ENCODE measurements at regions not wholly inside any gene's neighbourhood (a gene's known extent, or its start where the extent isn't known, plus 50 kb on each side); places are given as distances from the start of the nearest gene placed in this dataset.

GRCh38 chr3:66671291-66671690 lies 170.5 kb upstream of the LRIG1 start:
- TF ChIP-seq POLR2A (IDR thresholded peaks at IDR 0.05) (no peak), CTCF (IDR thresholded peaks at IDR 0.05) (no peak)
